GM21360 (cell line): ENCODE measurements at regions not wholly inside any gene's neighbourhood (a gene's known extent, or its start where the extent isn't known, plus 50 kb on each side); places are given as distances from the start of the nearest gene placed in this dataset.
"Not testable (repeated sequence)": the region's sequence is repeated elsewhere in the genome, so short reads cannot be mapped to it uniquely, and the experiment has no call there.

ENCODE experiments used
- ATAC-seq: cut with Tn5 transposase; IDR thresholded peaks from one replicate; pipeline ENCODE4 v1.9.1; 2021; ENCODE audit warnings: mild to moderate bottlenecking, moderate library complexity; ENCODE audit not compliant: unreplicated experiment

GRCh38 chr9:117775591-117775990 is 71.4 kb downstream of the TLR4 start:
- no peak for ATAC-seq

- ATAC-seq: peak; percentile 72
These were observed 73.6 kb downstream of the TLR4 start for GRCh38 chr9:117777823-117778222.

GRCh38 chr9:117779760-117780159 is 75.6 kb downstream of the TLR4 start:
- no peak for ATAC-seq

- ATAC-seq: peak; percentile 68
These were observed 79.0 kb downstream of the TLR4 start for GRCh38 chr9:117782931-117783788.

- peak; percentile 87 for ATAC-seq
These were observed 79.6 kb downstream of the TLR4 start for GRCh38 chr9:117783828-117784227.

DNA sequence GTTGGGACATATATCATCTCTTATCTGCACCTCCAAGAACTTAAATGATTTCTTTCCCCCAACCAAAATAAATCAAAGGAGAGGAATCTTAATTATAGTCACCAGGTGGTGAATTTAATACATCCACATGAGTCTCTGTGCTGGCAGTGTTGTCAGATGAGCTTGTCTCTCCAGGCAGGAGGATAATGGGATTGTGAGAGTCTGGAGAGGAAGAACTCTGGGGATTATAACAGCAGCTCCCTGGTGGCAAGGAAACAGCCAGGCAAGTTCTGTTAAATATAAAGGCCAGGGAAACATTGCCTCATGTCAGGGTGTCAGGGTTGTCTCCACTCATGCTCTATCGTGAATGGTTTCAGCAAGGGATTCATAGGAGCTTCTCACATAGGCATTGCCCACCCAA is 80.8 kb downstream of the TLR4 start:
- no peak for ATAC-seq

GRCh38 chr9:117787746-117788145 is 83.5 kb downstream of the TLR4 start:
- ATAC-seq: no peak

DNA sequence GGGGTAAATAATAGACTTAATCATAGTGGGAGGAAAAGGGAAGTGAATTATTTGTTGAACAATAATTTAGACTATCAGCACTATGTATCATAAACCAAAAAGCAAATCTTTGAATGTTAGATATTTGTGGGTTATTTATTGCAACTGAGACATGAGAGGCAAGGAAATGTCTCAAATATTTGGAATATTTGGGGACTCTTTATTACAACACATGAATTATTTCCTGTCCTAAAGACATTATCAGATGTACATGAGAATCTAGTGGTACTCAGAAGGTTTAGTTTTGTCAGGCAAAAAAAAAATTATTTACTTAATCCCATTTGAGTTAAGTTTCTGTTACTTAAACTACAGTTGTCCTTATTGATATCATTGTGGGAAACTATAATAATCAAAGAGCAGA is 91.1 kb downstream of the TLR4 start:
- no peak for ATAC-seq

DNA sequence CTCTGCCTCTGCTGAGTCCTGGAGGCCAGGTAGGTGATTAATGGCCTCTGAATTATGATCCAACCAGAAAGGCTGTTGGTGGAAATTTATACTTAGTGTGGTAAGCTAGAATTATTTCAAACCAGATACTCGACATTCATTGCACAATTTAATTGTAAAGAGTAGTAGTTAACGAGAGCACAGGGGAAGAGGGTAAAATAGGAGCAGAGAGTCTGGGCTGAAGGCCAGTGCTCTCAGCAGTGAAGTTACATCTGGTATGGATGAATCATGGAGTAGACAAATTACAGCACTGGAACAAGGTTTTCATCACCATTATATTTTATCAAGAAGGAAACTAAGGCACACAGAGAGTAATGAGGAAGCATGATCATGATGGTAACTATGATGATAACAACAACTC is 92.5 kb downstream of the TLR4 start:
- ATAC-seq: no peak

- no peak for ATAC-seq
These were observed 96.2 kb downstream of the TLR4 start for GRCh38 chr9:117800389-117800788.

DNA sequence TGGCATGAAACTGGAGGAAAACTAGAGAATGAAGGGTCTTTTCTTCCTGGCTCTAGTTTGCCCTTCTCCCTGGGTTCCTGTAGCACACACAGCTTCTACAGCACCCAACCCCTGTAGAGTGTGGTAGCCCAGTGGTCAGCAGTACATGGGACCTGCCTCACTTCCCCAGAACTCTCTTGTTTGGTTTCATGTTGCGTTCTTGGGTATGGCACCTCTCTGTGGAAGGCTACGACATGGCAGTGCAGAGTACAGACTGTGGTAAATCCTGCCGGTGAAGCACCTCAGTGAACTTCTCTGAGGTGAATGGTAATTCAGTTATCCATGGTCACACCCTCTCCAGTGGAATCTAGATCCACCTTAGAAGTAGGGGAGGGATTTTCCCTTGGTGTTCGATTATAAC is 105.5 kb downstream of the TLR4 start:
- ATAC-seq: no peak

DNA sequence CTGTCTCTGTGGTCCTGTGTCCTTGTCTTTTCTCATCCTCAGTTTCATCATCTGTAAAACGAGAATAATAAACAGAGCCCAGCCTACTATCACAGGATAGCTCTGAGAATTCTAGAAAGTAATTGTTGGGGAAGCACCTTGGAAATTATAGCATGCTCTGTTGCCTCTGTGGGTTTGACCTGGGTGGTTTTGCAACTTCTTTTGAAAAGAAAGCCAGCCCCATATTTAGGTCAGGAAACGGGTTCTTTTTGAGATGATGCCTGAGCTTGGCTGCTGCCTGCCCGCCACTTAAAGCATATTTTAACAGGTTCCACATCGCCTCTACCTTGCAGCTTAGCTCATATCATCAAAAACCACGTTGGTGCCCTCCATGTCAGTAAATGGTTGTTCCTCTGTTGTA is 111.1 kb downstream of the TLR4 start:
- peak; percentile 84 for ATAC-seq

DNA sequence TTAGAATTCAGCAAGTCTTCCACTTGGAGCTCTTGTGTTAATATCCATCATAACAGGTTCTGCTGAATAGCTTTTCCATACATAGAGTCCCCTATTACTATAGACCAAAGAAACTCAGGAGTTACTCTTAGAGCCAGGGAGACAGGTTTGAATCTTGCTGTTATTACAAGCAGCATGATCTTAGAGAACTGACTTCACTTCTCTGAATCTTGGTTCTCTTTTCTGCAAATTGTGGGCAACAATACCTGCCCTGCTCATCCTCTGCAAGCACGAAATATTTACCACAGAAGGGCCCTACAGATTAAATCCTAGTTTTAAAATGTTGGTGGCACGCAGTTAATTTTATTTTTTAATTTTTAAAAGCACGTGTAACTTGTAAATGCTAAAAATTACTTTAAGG is 111.7 kb downstream of the TLR4 start:
- no peak for ATAC-seq

- ATAC-seq: no peak
These were observed 117.8 kb downstream of the TLR4 start for GRCh38 chr9:117821954-117822353.

GRCh38 chr9:117823576-117823975 is 119.4 kb downstream of the TLR4 start:
- ATAC-seq: no peak

- ATAC-seq: peak; percentile 99
These were observed 121.6 kb downstream of the TLR4 start for GRCh38 chr9:117825609-117826347.

GRCh38 chr9:117826837-117827236 is 122.6 kb downstream of the TLR4 start:
- ATAC-seq: no peak

DNA sequence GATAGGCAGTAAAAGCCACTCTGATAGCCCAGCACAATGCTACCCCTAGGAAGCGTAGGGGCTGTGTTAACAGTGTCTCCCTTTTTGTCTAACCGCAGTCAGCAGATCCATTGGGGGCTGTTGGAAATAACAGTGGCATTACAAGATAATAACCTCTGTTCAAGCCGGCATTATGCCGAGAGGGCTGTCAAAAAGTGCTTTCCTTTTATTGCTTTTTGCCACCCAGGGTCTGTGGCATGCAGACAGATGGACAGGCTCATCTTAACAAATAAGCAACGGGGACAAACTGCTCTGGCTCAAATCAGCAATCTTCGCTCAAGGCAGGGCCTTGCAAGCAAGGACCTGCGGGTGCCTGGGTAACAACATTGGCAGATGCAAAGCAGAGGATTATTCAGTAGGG is 123.3 kb downstream of the TLR4 start:
- ATAC-seq: no peak

DNA sequence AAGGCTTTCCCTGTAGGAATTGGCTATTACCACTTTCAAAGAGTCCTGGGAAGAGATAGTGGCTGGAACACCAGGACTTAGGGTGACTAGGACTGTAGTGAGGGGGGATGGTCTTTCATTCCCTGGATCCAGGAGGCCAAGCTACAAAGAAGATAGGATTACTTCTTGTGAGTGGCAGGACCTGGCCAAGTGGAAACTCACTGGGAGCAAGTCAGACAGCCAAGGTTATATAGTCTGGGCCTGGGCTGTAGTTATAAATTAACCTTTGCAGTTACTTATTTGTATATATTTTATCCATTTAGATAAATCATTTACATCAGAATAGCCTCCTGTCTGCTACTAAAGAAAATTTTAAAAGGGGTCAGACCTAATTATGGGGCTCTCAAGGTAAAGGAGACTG is 124.3 kb downstream of the TLR4 start:
- ATAC-seq: no peak

- ATAC-seq: peak; percentile 95
These were observed 131.6 kb downstream of the TLR4 start for GRCh38 chr9:117835798-117836197.

DNA sequence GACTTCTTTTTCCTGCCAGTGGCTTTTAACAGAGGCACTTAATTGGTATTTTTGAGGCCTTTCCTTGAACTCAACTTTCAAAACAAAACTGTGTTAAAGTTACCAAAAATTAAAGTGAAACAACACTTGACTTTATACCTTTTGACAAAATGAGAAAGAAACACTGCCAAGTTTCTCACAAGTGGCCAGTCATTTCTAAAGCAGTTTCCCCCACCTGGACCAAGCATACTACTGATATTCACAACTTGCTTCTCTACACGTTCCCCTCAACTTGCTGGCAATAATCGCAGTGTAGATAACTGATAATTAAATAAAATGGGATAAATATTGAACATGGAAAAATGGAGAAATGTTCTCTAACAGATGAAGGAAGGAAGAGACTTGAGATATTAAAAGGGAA is 135.7 kb downstream of the TLR4 start:
- no peak for ATAC-seq

DNA sequence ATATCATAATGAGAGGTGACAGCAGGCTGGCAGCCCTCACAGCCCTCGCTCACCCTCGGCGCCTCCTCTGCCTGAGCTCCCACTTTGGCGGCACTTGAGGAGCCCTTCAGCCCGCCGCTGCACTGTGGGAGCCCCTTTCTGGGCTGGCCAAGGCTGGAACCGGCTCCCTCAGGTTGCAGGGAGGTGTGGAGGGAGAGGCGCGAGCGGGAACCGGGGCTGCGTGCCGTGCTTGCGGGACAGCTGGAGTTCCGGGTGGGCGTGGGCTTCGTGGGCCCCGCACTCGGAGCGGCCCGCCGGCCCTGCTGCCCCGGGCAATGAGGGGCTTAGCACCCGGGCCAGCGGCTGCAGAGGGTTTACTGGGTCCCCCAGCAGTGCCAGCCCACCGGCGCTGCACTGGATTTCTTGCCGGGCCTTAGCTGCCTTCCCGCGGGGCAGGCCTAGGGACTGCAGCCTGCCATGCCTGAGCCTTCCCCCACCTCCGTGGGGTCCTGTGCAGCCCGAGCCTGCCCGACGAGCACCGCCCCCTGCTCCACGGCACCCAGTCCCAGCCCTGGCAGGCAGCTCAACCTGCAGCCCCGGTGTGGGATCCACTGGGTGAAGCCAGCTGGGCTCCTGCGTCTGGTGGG is 147.7 kb downstream of the TLR4 start:
- ATAC-seq: not testable (repeated sequence)
